OCI-M1 (cell line): ENCODE measurements at regions not wholly inside any gene's neighbourhood (a gene's known extent, or its start where the extent isn't known, plus 50 kb on each side); places are given as distances from the start of the nearest gene placed in this dataset.

Experiments
- DNase-seq: peaks from one replicate; lab custom pipeline; 2025; lab: John Stamatoyannopoulos, UW

GRCh38 chr17:77307479-77308198 is 166.9 kb downstream of the SEC14L1 start:
- DNase-seq, result no peak

- DNase-seq, result peak; percentile 74
Measured at GRCh38 chr17:77308861-77309726, 168.3 kb downstream of the SEC14L1 start.

GRCh38 chr17:77310336-77310735 is 169.6 kb downstream of the SEC14L1 start:
- no peak for DNase-seq

GRCh38 chr17:77311371-77311981 is 170.7 kb downstream of the SEC14L1 start:
- DNase-seq, result no peak

- DNase-seq, result no peak
Measured at GRCh38 chr17:77312061-77312701, 171.4 kb downstream of the SEC14L1 start.

GRCh38 chr17:77312786-77313599 is 172.2 kb downstream of the SEC14L1 start:
- no peak for DNase-seq

GRCh38 chr17:77313831-77314230 is 173.1 kb downstream of the SEC14L1 start:
- no peak for DNase-seq

GRCh38 chr17:77314601-77315000 is 173.8 kb downstream of the SEC14L1 start:
- no peak for DNase-seq

GRCh38 chr17:77315010-77315409 is 174.2 kb downstream of the SEC14L1 start:
- no peak for DNase-seq

GRCh38 chr17:77315551-77316190 is 174.9 kb downstream of the SEC14L1 start:
- no peak for DNase-seq

GRCh38 chr17:77316191-77316641 is 175.4 kb downstream of the SEC14L1 start:
- DNase-seq, result no peak

- no peak for DNase-seq
Measured at GRCh38 chr17:77316651-77317050, 175.9 kb downstream of the SEC14L1 start.

- no peak for DNase-seq
Measured at GRCh38 chr17:77317091-77317750, 176.5 kb downstream of the SEC14L1 start.

- no peak for DNase-seq
Measured at GRCh38 chr17:77318021-77318420, 177.3 kb downstream of the SEC14L1 start.

GRCh38 chr17:77318491-77319210 is 177.9 kb downstream of the SEC14L1 start:
- DNase-seq, result no peak

GRCh38 chr17:77319211-77320043 is 178.7 kb downstream of the SEC14L1 start:
- DNase-seq, result peak; percentile 71

- no peak for DNase-seq
Measured at GRCh38 chr17:77320044-77320440, 179.3 kb downstream of the SEC14L1 start.

GRCh38 chr17:77320485-77321256 is 179.9 kb downstream of the SEC14L1 start:
- peak; percentile 32 for DNase-seq
